OCI-LY1 (cell line): ENCODE measurements at regions not wholly inside any gene's neighbourhood (a gene's known extent, or its start where the extent isn't known, plus 50 kb on each side); places are given as distances from the start of the nearest gene placed in this dataset.

Experiments used
- EZH2 ChIP-seq: fragments of 200-600 bp; sonication (generic), shearing (Covaris generic); IDR thresholded peaks from 2 replicates; pipeline ENCODE4 v1.8.0; 2017; ENCODE audit warnings: borderline replicate concordance, mixed run types, mild to moderate bottlenecking, antibody characterized with exemption, low read length, moderate library complexity, mixed read lengths
- TF ChIP-seq, protein P1 (sequence below): fragments of 200-600 bp; sonication (generic), shearing (Covaris generic); IDR thresholded peaks from 2 replicates; pipeline ENCODE4 v1.5.1; 2017; ENCODE audit warnings: mild to moderate bottlenecking, antibody characterized with exemption, low read length, moderate library complexity, mixed read lengths

DNA sequence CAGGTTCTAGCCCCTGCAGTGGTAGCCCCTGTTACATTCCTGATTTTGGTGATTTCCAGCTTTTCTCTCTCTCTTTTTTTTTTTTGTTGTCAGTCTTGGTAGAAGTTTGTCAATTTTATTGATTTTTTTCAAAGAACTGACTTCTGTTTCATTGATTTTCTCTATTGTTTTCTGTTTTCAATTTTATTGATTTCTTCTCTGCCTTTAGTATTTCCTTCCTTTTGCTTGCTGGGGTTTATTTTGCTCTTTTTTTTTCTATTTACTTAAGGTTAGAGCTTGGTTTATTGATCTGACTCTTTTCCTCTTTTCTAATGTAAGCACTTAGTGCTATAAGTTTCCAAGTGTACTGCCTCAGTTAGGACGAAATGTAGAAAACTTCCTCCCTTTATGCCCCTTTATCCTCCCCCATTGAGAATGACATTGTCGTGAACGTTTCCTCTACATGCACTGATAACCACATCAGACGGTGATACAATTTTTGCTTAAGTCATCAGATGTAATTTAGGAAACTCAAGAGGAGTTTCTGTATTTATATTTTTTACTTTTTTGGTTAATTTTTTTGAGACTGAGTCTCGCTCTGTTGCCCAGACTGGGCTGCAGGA, 81.1 kb upstream of the HS6ST1 start:
- TF ChIP-seq EZH2 = no peak
- TF ChIP-seq, protein P1, sequence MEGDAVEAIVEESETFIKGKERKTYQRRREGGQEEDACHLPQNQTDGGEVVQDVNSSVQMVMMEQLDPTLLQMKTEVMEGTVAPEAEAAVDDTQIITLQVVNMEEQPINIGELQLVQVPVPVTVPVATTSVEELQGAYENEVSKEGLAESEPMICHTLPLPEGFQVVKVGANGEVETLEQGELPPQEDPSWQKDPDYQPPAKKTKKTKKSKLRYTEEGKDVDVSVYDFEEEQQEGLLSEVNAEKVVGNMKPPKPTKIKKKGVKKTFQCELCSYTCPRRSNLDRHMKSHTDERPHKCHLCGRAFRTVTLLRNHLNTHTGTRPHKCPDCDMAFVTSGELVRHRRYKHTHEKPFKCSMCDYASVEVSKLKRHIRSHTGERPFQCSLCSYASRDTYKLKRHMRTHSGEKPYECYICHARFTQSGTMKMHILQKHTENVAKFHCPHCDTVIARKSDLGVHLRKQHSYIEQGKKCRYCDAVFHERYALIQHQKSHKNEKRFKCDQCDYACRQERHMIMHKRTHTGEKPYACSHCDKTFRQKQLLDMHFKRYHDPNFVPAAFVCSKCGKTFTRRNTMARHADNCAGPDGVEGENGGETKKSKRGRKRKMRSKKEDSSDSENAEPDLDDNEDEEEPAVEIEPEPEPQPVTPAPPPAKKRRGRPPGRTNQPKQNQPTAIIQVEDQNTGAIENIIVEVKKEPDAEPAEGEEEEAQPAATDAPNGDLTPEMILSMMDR = no peak
